CD14-positive monocyte (primary cell): ENCODE measurements at regions not wholly inside any gene's neighbourhood (a gene's known extent, or its start where the extent isn't known, plus 50 kb on each side); places are given as distances from the start of the nearest gene placed in this dataset.

Experiments
- DNase-seq, 3 donors: peaks; one replicate each; pipeline ENCODE4 v3.0.0-alpha.2; 2011 to 2022
- H2AFZ ChIP-seq: 2 replicates; pipeline ENCODE4 v1.6.0; 2012; ENCODE audit warnings: mild to moderate bottlenecking, low read depth, low read length, inconsistent platforms; ENCODE audit not compliant: insufficient read depth, poor library complexity, severe bottlenecking
- H3K27ac ChIP-seq, 2 donors: 1 replicate in 1 of 2; 2 replicates in 1 of 2; pipeline ENCODE4 v1.5.1; 2012 to 2013; ENCODE audit warnings: low read length in 2 of 2, control low read depth in 1 of 2, inconsistent platforms in 1 of 2, low read depth in 1 of 2, mild to moderate bottlenecking in 1 of 2
- H3K27me3 ChIP-seq, 2 donors: one replicate each; pipeline versions ENCODE4 v1.6.0 to v1.6.1; 2011 to 2013; ENCODE audit warnings: low read length in 2 of 2; ENCODE audit not compliant: control insufficient read depth in 2 of 2, insufficient read depth in 2 of 2
- H3K36me3 ChIP-seq, 2 donors: replicated peaks in 1 of 2; 1 replicate in 1 of 2; 2 replicates in 1 of 2; pipeline versions ENCODE4 v1.5.1 to v1.6.1; 2012 to 2013; ENCODE audit warnings: low read length in 2 of 2, control low read depth in 1 of 2, inconsistent platforms in 1 of 2, mild to moderate bottlenecking in 1 of 2; ENCODE audit not compliant: insufficient read depth in 2 of 2, control insufficient read depth in 1 of 2
- H3K4me1 ChIP-seq, 2 donors: 1 replicate in 1 of 2; 2 replicates in 1 of 2; pipeline versions ENCODE4 v1.5.1 to v1.6.1; 2012 to 2013; ENCODE audit warnings: low read length in 2 of 2, control low read depth in 1 of 2, inconsistent platforms in 1 of 2, mild to moderate bottlenecking in 1 of 2, moderate library complexity in 1 of 2; ENCODE audit not compliant: insufficient read depth in 2 of 2, control insufficient read depth in 1 of 2
- H3K4me2 ChIP-seq: replicated peaks from 2 replicates; pipeline ENCODE3; 2012; ENCODE audit warnings: low read length, moderate library complexity, mild to moderate bottlenecking; ENCODE audit not compliant: poor library complexity, severe bottlenecking; ENCODE audit errors: extremely low read depth
- H3K4me3 ChIP-seq, 3 experiments: fragments of 200-600 bp in 1 of 3; sonication (generic) in 1 of 3; replicated peaks in 1 of 3; 1 replicate in 2 of 3; 2 replicates in 1 of 3; pipeline ENCODE4 v1.5.1; 2011 to 2013; ENCODE audit warnings: low read length in 3 of 3, mild to moderate bottlenecking in 3 of 3, control low read depth in 2 of 3, low read depth in 2 of 3, inconsistent platforms in 1 of 3, moderate library complexity in 1 of 3
- H3K79me2 ChIP-seq: 2 replicates; pipeline ENCODE4 v1.6.0; 2012; ENCODE audit warnings: mild to moderate bottlenecking, control low read depth, inconsistent platforms, low read length, moderate library complexity; ENCODE audit not compliant: insufficient read depth
- H3K9ac ChIP-seq: 2 replicates; pipeline ENCODE4 v1.6.0; 2017; ENCODE audit warnings: low read length, mild to moderate bottlenecking; ENCODE audit not compliant: insufficient read depth, poor library complexity, severe bottlenecking
- H3K9me3 ChIP-seq, 2 donors: replicated peaks in 1 of 2; 1 replicate in 1 of 2; 2 replicates in 1 of 2; pipeline versions ENCODE4 v1.5.1 to v1.6.1; 2012 to 2013; ENCODE audit warnings: low read length in 2 of 2, control low read depth in 1 of 2; ENCODE audit not compliant: control insufficient read depth in 1 of 2, insufficient read depth in 1 of 2
- H4K20me1 ChIP-seq: 2 replicates; pipeline ENCODE4 v1.6.0; 2012; ENCODE audit warnings: mild to moderate bottlenecking, low read length, control low read depth, moderate library complexity; ENCODE audit not compliant: insufficient read depth
- H3K27ac Mint-ChIP-seq, 7 donors: one replicate each; pipeline ENCODE4 v1.8.0; 2020; ENCODE audit warnings: mild to moderate bottlenecking in 7 of 7, mixed read lengths in 7 of 7, moderate library complexity in 6 of 7, inconsistent platforms in 2 of 7
- H3K27me3 Mint-ChIP-seq, 3 donors: one replicate each; pipeline ENCODE4 v1.8.0; 2021 to 2022; ENCODE audit warnings: low read depth in 3 of 3, mild to moderate bottlenecking in 3 of 3, mixed read lengths in 3 of 3, moderate library complexity in 3 of 3, inconsistent platforms in 1 of 3
- H3K36me3 Mint-ChIP-seq, 2 donors: one replicate each; pipeline ENCODE4 v1.8.0; 2020; ENCODE audit warnings: mixed read lengths in 2 of 2, inconsistent platforms in 1 of 2, mild to moderate bottlenecking in 1 of 2
- H3K4me1 Mint-ChIP-seq: one replicate; pipeline ENCODE4 v1.8.0; 2020; ENCODE audit warnings: mild to moderate bottlenecking, mixed read lengths
- H3K4me3 Mint-ChIP-seq, 2 donors: one replicate each; pipeline ENCODE4 v1.8.0; 2020; ENCODE audit warnings: mild to moderate bottlenecking in 2 of 2, mixed read lengths in 2 of 2, moderate library complexity in 1 of 2
- H3K9me3 Mint-ChIP-seq, 7 donors: one replicate each; pipeline ENCODE4 v1.8.0; 2020 to 2022; ENCODE audit warnings: mixed read lengths in 7 of 7, mild to moderate bottlenecking in 6 of 7, moderate library complexity in 6 of 7, inconsistent platforms in 2 of 7
- WGBS: methylation state at CpG from one replicate; pipeline ENCODE4 v1.1.5; 2013; ENCODE audit warnings: missing lambda C conversion rate; ENCODE audit not compliant: insufficient coverage; 5-methylcytosine and 5-hydroxymethylcytosine counted together
- intact Hi-C, 2 donors: fragments of 100-400 bp; cut with micrococcal nuclease; formaldehyde crosslinking; loops; one replicate each; pipeline versions ENCODE4 v1.15.0 to v1.15.1; 2023
- TF ChIP-seq, protein P1 (sequence below): fragments of 200-600 bp; IDR thresholded peaks from one replicate; pipeline ENCODE4 v1.8.0; 2022; ENCODE audit warnings: antibody characterized with exemption, mild to moderate bottlenecking

- Mint-ChIP-seq H3K4me1 (no peaks in the 10 kb centered on the region), H3K4me3 (no peak overlapping the region), H3K27ac (no peak overlapping the region), H3K36me3 (no peaks in the 10 kb centered on the region), H3K9me3 (no peaks in the 10 kb centered on the region), H3K27me3 (no peaks in the 10 kb centered on the region)
- Histone ChIP-seq H3K9me3 (no peaks in the 10 kb centered on the region), H4K20me1 (no peaks in the 10 kb centered on the region), H3K79me2 (no peaks in the 10 kb centered on the region), H3K27me3 (no peaks in the 10 kb centered on the region), H3K27ac (no peak overlapping the region), H3K36me3 (no peaks in the 10 kb centered on the region), H3K9ac (no peak overlapping the region), H3K4me2 (no peak overlapping the region), H3K4me3 (no peak overlapping the region), H3K4me1 (no peaks in the 10 kb centered on the region), H2AFZ (no peak overlapping the region)
- no peak for DNase-seq
- intact Hi-C loops: no loop called here
- WGBS: 80% methylated on average over 3 of the region's 4 CpGs
- TF ChIP-seq, protein P1, sequence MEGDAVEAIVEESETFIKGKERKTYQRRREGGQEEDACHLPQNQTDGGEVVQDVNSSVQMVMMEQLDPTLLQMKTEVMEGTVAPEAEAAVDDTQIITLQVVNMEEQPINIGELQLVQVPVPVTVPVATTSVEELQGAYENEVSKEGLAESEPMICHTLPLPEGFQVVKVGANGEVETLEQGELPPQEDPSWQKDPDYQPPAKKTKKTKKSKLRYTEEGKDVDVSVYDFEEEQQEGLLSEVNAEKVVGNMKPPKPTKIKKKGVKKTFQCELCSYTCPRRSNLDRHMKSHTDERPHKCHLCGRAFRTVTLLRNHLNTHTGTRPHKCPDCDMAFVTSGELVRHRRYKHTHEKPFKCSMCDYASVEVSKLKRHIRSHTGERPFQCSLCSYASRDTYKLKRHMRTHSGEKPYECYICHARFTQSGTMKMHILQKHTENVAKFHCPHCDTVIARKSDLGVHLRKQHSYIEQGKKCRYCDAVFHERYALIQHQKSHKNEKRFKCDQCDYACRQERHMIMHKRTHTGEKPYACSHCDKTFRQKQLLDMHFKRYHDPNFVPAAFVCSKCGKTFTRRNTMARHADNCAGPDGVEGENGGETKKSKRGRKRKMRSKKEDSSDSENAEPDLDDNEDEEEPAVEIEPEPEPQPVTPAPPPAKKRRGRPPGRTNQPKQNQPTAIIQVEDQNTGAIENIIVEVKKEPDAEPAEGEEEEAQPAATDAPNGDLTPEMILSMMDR: no peak
These were observed 127.3 kb downstream of the MBL2 start for GRCh38 chr10:52645187-52645758.

DNA sequence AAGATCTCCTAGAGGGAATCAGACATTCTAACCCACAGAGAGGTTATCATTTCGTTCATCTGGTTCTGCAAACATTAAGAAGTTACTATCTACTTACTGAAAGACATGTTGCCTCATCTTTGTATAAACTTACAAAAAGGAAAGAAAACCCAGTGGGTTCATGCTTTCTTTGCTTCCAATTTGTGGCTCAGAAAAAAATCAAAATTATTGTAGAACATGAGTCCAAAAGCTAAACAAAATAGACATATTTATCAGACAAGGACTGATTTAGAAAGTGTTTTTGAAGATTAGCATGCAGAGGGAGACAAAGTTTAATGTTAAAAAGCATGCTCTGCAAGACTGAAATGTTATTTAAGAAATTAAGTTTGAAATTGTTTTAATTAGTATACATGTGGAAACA, 123.1 kb downstream of the MBL2 start:
- Mint-ChIP-seq H3K4me3 (no peak overlapping the region), H3K27me3 (peaks cover 0 to 2% (median 0%) of the 10 kb centered on the region in 3 donors), H3K4me1 (peaks cover 9% of the 10 kb centered on the region), H3K36me3 (no peaks in the 10 kb centered on the region), H3K9me3 (no peaks in the 10 kb centered on the region), H3K27ac (no peak overlapping the region)
- H3K36me3 ChIP-seq: no peaks in the 10 kb centered on the region
- H4K20me1 ChIP-seq: no peaks in the 10 kb centered on the region
- H3K4me2 ChIP-seq: no peak overlapping the region
- H3K27me3 ChIP-seq: no peaks in the 10 kb centered on the region
- H3K4me3 ChIP-seq: no peak overlapping the region
- no peak overlapping the region for H3K9ac ChIP-seq
- H3K9me3 ChIP-seq: no peaks in the 10 kb centered on the region
- no peaks in the 10 kb centered on the region for H3K4me1 ChIP-seq
- no CpG with 5 or more reads among the region's 1 CpG for WGBS
- TF ChIP-seq, protein P1: no peak
- no peak for DNase-seq
- intact Hi-C loops: no loop called here
- no peak overlapping the region for H2AFZ ChIP-seq
- no peak overlapping the region for H3K27ac ChIP-seq
- H3K79me2 ChIP-seq: no peaks in the 10 kb centered on the region
